ENCODE measurements at regions not wholly inside any gene's neighbourhood (a gene's known extent, or its start where the extent isn't known, plus 50 kb on each side); places are given as distances from the start of the nearest gene placed in this dataset.

GRCh38 chr1:17911791-17912190 lies 156.7 kb downstream of the ACTL8 start:
- TF ChIP-seq CTCF (IDR thresholded peaks at IDR 0.05), result no peak
- TF ChIP-seq POLR2A (IDR thresholded peaks at IDR 0.05), result no peak
- no peak for TF ChIP-seq POLR2AphosphoS5 (IDR thresholded peaks at IDR 0.05)
- H3K27ac ChIP-seq, result no peak overlapping the region
- no peaks in the 10 kb centered on the region for H3K9me3 ChIP-seq
- no peaks in the 10 kb centered on the region for H3K4me1 ChIP-seq
- H3K36me3 ChIP-seq, result no peaks in the 10 kb centered on the region
- peaks cover 0 to 57% of the 10 kb centered on the region in 2 donors for H3K27me3 ChIP-seq
- H3K4me3 ChIP-seq, result no peak overlapping the region
- no peak for DNase-seq (ENCODE audit: low spot score in 2 of 2)
- intact Hi-C loops (cut with DNase I; ENCODE audit: low total_unique reads), result no loop called here

GRCh38 chr1:17912491-17912890 lies 157.4 kb downstream of the ACTL8 start:
- no peaks in the 10 kb centered on the region for H3K9me3 ChIP-seq
- no peak for DNase-seq (ENCODE audit: low spot score in 2 of 2)
- no peaks in the 10 kb centered on the region for H3K36me3 ChIP-seq
- no peaks in the 10 kb centered on the region for H3K4me1 ChIP-seq
- intact Hi-C loops (cut with DNase I; ENCODE audit: low total_unique reads), result no loop called here
- H3K4me3 ChIP-seq, result no peak overlapping the region
- peaks cover 0 to 59% of the 10 kb centered on the region in 2 donors for H3K27me3 ChIP-seq
- TF ChIP-seq POLR2AphosphoS5 (IDR thresholded peaks at IDR 0.05) (no peak), POLR2A (IDR thresholded peaks at IDR 0.05) (no peak), CTCF (IDR thresholded peaks at IDR 0.05) (no peak)
- no peak overlapping the region for H3K27ac ChIP-seq

GRCh38 chr1:17913326-17914115 lies 158.4 kb downstream of the ACTL8 start:
- Histone ChIP-seq H3K27ac (no peak overlapping the region), H3K36me3 (no peaks in the 10 kb centered on the region), H3K27me3 (peaks cover 0 to 62% of the 10 kb centered on the region in 2 donors), H3K9me3 (no peaks in the 10 kb centered on the region), H3K4me3 (no peak overlapping the region), H3K4me1 (no peaks in the 10 kb centered on the region)
- TF ChIP-seq CTCF (IDR thresholded peaks at IDR 0.05) (no peak), POLR2A (IDR thresholded peaks at IDR 0.05) (no peak), POLR2AphosphoS5 (IDR thresholded peaks at IDR 0.05) (no peak)
- no peak for DNase-seq (ENCODE audit: low spot score in 2 of 2)
- intact Hi-C loops (cut with DNase I; ENCODE audit: low total_unique reads), result no loop called here

GRCh38 chr1:17914131-17914530 lies 159.0 kb downstream of the ACTL8 start:
- Histone ChIP-seq H3K4me1 (no peaks in the 10 kb centered on the region), H3K27me3 (peaks cover 0 to 64% of the 10 kb centered on the region in 2 donors), H3K4me3 (no peak overlapping the region), H3K27ac (no peak overlapping the region), H3K9me3 (no peaks in the 10 kb centered on the region), H3K36me3 (no peaks in the 10 kb centered on the region)
- no peak for DNase-seq (ENCODE audit: low spot score in 2 of 2)
- no peak for TF ChIP-seq POLR2A (IDR thresholded peaks at IDR 0.05)
- no peak for TF ChIP-seq CTCF (IDR thresholded peaks at IDR 0.05)
- TF ChIP-seq POLR2AphosphoS5 (IDR thresholded peaks at IDR 0.05), result no peak
- intact Hi-C loops (cut with DNase I; ENCODE audit: low total_unique reads), result no loop called here

- Histone ChIP-seq H3K4me1 (no peaks in the 10 kb centered on the region), H3K27ac (no peak overlapping the region), H3K4me3 (no peak overlapping the region), H3K27me3 (peaks cover 0 to 70% of the 10 kb centered on the region in 2 donors), H3K9me3 (no peaks in the 10 kb centered on the region), H3K36me3 (no peaks in the 10 kb centered on the region)
- TF ChIP-seq POLR2A (IDR thresholded peaks at IDR 0.05) (no peak), POLR2AphosphoS5 (IDR thresholded peaks at IDR 0.05) (no peak), CTCF (IDR thresholded peaks at IDR 0.05) (no peak)
- intact Hi-C loops (cut with DNase I; ENCODE audit: low total_unique reads), result no loop called here
- no peak for DNase-seq (ENCODE audit: low spot score in 2 of 2)
Observed at GRCh38 chr1:17914987-17915386, 159.9 kb downstream of the ACTL8 start.

Data from breast epithelium (tissue), 4 donors.